Colonic mucosa (tissue), 4 donors: ENCODE measurements at regions not wholly inside any gene's neighbourhood (a gene's known extent, or its start where the extent isn't known, plus 50 kb on each side); places are given as distances from the start of the nearest gene placed in this dataset.

Source experiments
- DNase-seq: peaks from one replicate; pipeline ENCODE4 v3.0.0-alpha.2; 2020
- H3K27ac ChIP-seq: fragments of 200-600 bp; one replicate; pipeline ENCODE4 v1.8.0; 2021
- H3K27me3 ChIP-seq: fragments of 200-600 bp; one replicate; pipeline ENCODE4 v1.8.0; 2021
- H3K36me3 ChIP-seq: fragments of 200-600 bp; one replicate; pipeline ENCODE4 v1.8.0; 2021
- H3K4me1 ChIP-seq: fragments of 200-600 bp; one replicate; pipeline ENCODE4 v1.8.0; 2021; ENCODE audit warnings: mild to moderate bottlenecking
- H3K4me3 ChIP-seq: fragments of 200-600 bp; one replicate; pipeline ENCODE4 v1.8.0; 2021
- H3K9ac ChIP-seq, 2 donors: one replicate each; pipeline ENCODE4 v1.7.0; 2013; ENCODE audit warnings: control low read depth in 2 of 2, low read depth in 2 of 2, low read length in 2 of 2
- H3K9me3 ChIP-seq: fragments of 200-600 bp; one replicate; pipeline ENCODE4 v1.8.0; 2021
- intact Hi-C: fragments of 100-400 bp; cut with DNase I; formaldehyde crosslinking; loops from one replicate; pipeline ENCODE4 v1.14.1; 2022
- TF ChIP-seq, protein P1 (sequence below): fragments of 200-600 bp; IDR thresholded peaks from one replicate; pipeline ENCODE4 v1.8.0; 2022; ENCODE audit warnings: antibody characterized with exemption, mild to moderate bottlenecking
- donor health status: healthy.
- donor health status: DM: no; HTN: no; CAD: no.
- donor health status: DM: no; HTN: no; CAD: no.

- Histone ChIP-seq H3K4me1 (no peaks in the 10 kb centered on the region), H3K9me3 (no peaks in the 10 kb centered on the region), H3K27me3 (no peaks in the 10 kb centered on the region), H3K36me3 (no peaks in the 10 kb centered on the region), H3K27ac (no peak overlapping the region), H3K9ac (no peak overlapping the region), H3K4me3 (no peak overlapping the region)
- TF ChIP-seq, protein P1, sequence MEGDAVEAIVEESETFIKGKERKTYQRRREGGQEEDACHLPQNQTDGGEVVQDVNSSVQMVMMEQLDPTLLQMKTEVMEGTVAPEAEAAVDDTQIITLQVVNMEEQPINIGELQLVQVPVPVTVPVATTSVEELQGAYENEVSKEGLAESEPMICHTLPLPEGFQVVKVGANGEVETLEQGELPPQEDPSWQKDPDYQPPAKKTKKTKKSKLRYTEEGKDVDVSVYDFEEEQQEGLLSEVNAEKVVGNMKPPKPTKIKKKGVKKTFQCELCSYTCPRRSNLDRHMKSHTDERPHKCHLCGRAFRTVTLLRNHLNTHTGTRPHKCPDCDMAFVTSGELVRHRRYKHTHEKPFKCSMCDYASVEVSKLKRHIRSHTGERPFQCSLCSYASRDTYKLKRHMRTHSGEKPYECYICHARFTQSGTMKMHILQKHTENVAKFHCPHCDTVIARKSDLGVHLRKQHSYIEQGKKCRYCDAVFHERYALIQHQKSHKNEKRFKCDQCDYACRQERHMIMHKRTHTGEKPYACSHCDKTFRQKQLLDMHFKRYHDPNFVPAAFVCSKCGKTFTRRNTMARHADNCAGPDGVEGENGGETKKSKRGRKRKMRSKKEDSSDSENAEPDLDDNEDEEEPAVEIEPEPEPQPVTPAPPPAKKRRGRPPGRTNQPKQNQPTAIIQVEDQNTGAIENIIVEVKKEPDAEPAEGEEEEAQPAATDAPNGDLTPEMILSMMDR = no peak
- DNase-seq = no peak
- intact Hi-C loops = loop anchor here (10.0 kb wide), 1 partner anchor 468 kb away; no protein-coding TSS in a partner anchor
These were observed 395.8 kb upstream of the MAF start for GRCh38 chr16:79996321-79996720.

DNA sequence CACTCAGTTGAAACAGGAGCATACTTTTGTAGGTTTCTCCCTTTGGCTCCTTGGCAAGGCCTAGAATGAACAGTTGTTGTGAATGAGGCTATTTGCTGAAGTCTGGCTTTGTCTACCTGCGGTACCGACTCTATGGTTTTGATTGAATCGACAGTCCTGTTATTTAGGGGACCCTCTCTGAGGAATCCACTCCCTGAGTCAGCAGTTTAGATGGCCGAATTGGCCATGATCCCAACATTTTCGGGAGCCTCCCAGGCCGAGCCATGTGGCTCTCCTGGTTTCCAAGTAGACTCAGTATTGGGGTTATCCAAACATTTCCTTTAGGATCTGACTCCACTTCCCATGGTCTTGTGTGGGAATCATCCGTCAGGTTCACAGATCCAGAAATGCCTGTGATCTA, 394.8 kb upstream of the MAF start:
- H3K9me3 ChIP-seq = no peaks in the 10 kb centered on the region
- H3K4me1 ChIP-seq = no peaks in the 10 kb centered on the region
- H3K27me3 ChIP-seq = no peaks in the 10 kb centered on the region
- no peak overlapping the region for H3K4me3 ChIP-seq
- no peak overlapping the region for H3K9ac ChIP-seq
- intact Hi-C loops = loop anchor here (10.0 kb wide), 1 partner anchor 469 kb away; no protein-coding TSS in a partner anchor
- no peak for DNase-seq
- H3K27ac ChIP-seq = no peak overlapping the region
- H3K36me3 ChIP-seq = no peaks in the 10 kb centered on the region
- TF ChIP-seq, protein P1 = no peak

GRCh38 chr16:79994418-79994817, 393.9 kb upstream of the MAF start:
- Histone ChIP-seq H3K36me3 (no peaks in the 10 kb centered on the region), H3K27ac (no peak overlapping the region), H3K4me3 (no peak overlapping the region), H3K27me3 (no peaks in the 10 kb centered on the region), H3K9ac (no peak overlapping the region), H3K9me3 (no peaks in the 10 kb centered on the region), H3K4me1 (no peaks in the 10 kb centered on the region)
- TF ChIP-seq, protein P1 = no peak
- no peak for DNase-seq
- intact Hi-C loops = loop anchor here (10.0 kb wide), 1 partner anchor 470 kb away; no protein-coding TSS in a partner anchor

DNA sequence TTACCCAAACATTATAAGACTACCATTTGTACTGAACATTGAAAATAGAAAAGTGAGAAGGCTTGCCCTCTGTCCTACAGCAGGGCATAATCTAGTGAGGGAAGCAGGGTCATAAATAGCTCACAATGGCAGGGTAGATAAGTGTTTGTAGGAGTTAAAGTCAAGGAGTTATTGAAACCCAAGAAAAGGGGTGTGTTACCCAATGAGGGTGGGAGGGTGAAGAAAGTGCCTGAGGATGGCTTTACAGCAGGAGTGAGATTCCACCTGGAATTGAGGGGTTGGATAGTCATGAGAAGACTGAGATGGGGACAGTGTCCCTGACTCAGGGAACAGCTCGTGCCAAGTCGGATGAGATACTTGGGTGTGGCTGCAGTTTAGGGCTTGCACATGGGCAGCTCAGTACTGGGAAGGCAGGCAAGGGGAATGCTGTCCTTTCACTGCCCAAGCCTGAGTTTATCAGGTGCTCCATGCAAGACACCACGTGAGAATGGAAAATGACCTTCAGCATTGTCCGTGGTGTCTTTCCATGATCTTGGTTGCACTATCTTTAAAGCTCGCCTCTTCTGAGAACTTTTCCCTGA, 393.2 kb upstream of the MAF start:
- H3K9ac ChIP-seq = no peak overlapping the region
- DNase-seq = no peak
- no peaks in the 10 kb centered on the region for H3K9me3 ChIP-seq
- H3K4me3 ChIP-seq = no peak overlapping the region
- no peaks in the 10 kb centered on the region for H3K4me1 ChIP-seq
- intact Hi-C loops = loop anchor here (10.0 kb wide), 1 partner anchor 471 kb away; no protein-coding TSS in a partner anchor
- no peaks in the 10 kb centered on the region for H3K27me3 ChIP-seq
- no peaks in the 10 kb centered on the region for H3K36me3 ChIP-seq
- H3K27ac ChIP-seq = no peak overlapping the region
- TF ChIP-seq, protein P1 = no peak

DNA sequence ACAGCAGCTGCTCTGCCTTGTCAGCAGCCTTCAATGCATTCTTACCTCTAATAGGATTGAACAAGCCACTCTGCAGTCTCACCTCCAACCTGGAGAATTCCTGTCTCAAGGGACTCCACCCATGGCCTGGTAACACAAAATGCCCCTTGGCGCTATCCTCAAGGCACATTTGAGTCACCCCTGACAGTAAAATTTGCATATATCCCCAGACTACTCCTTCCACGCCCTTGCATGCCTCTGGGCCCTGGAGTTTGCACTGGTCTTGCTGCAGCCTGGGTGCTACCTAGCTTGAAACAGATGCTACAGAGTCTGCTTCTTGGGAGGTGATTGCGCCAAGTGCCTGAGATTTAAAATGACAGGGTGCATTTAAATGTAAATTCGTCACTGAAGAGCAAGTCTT, 391.4 kb upstream of the MAF start:
- H3K36me3 ChIP-seq = no peaks in the 10 kb centered on the region
- no peaks in the 10 kb centered on the region for H3K9me3 ChIP-seq
- TF ChIP-seq, protein P1 = no peak
- no peaks in the 10 kb centered on the region for H3K4me1 ChIP-seq
- H3K27me3 ChIP-seq = no peaks in the 10 kb centered on the region
- no peak for DNase-seq
- H3K4me3 ChIP-seq = no peak overlapping the region
- H3K27ac ChIP-seq = no peak overlapping the region
- H3K9ac ChIP-seq = no peak overlapping the region
- intact Hi-C loops = loop anchor here (10.0 kb wide), 1 partner anchor 473 kb away; no protein-coding TSS in a partner anchor
